ENCODE measurements at regions not wholly inside any gene's neighbourhood (a gene's known extent, or its start where the extent isn't known, plus 50 kb on each side); places are given as distances from the start of the nearest gene placed in this dataset.

GRCh38 chr5:3393920-3394597 lies 201.6 kb upstream of the IRX1 start:
- Histone ChIP-seq H3K36me3 (replicated peaks) (no peaks in the 10 kb centered on the region), H3K4me3 (ENCODE audit: low read depth, low read length) (no peak overlapping the region), H3K27me3 (replicated peaks) (no peaks in the 10 kb centered on the region), H3K27ac (no peak overlapping the region)
- no peak for TF ChIP-seq CTCF (IDR thresholded peaks at IDR 0.05; ENCODE audit: low read depth, low read length, missing control alignments)
- no peak for DNase-seq
- in situ Hi-C loops (cut with HindIII; ENCODE audit: low pct_ligation_motif_present, low sequenced_read_pairs): no loop called here

GRCh38 chr5:3393122-3393919 lies 202.3 kb upstream of the IRX1 start:
- Histone ChIP-seq H3K27me3 (replicated peaks) (no peaks in the 10 kb centered on the region), H3K27ac (no peak overlapping the region), H3K36me3 (replicated peaks) (no peaks in the 10 kb centered on the region), H3K4me3 (ENCODE audit: low read depth, low read length) (no peak overlapping the region)
- in situ Hi-C loops (cut with HindIII; ENCODE audit: low pct_ligation_motif_present, low sequenced_read_pairs): no loop called here
- DNase-seq: no peak
- TF ChIP-seq CTCF (IDR thresholded peaks at IDR 0.05; ENCODE audit: low read depth, low read length, missing control alignments): no peak

GRCh38 chr5:3392306-3392939 lies 203.2 kb upstream of the IRX1 start:
- no peak for TF ChIP-seq CTCF (IDR thresholded peaks at IDR 0.05; ENCODE audit: low read depth, low read length, missing control alignments)
- no peak for DNase-seq
- no peak overlapping the region for H3K4me3 ChIP-seq (ENCODE audit: low read depth, low read length)
- in situ Hi-C loops (cut with HindIII; ENCODE audit: low pct_ligation_motif_present, low sequenced_read_pairs): no loop called here
- no peaks in the 10 kb centered on the region for H3K36me3 ChIP-seq (replicated peaks)
- H3K27ac ChIP-seq: no peak overlapping the region
- H3K27me3 ChIP-seq (replicated peaks): no peaks in the 10 kb centered on the region

GRCh38 chr5:3391210-3391609 lies 204.4 kb upstream of the IRX1 start:
- Histone ChIP-seq H3K27ac (no peak overlapping the region), H3K4me3 (ENCODE audit: low read depth, low read length) (no peak overlapping the region), H3K27me3 (replicated peaks) (no peaks in the 10 kb centered on the region), H3K36me3 (replicated peaks) (no peaks in the 10 kb centered on the region)
- no peak for DNase-seq
- in situ Hi-C loops (cut with HindIII; ENCODE audit: low pct_ligation_motif_present, low sequenced_read_pairs): no loop called here
- no peak for TF ChIP-seq CTCF (IDR thresholded peaks at IDR 0.05; ENCODE audit: low read depth, low read length, missing control alignments)

- Histone ChIP-seq H3K4me3 (ENCODE audit: low read depth, low read length) (no peak overlapping the region), H3K27me3 (replicated peaks) (no peaks in the 10 kb centered on the region), H3K36me3 (replicated peaks) (no peaks in the 10 kb centered on the region), H3K27ac (no peak overlapping the region)
- in situ Hi-C loops (cut with HindIII; ENCODE audit: low pct_ligation_motif_present, low sequenced_read_pairs): no loop called here
- no peak for DNase-seq
- no peak for TF ChIP-seq CTCF (IDR thresholded peaks at IDR 0.05; ENCODE audit: low read depth, low read length, missing control alignments)
These were observed 206.1 kb upstream of the IRX1 start for GRCh38 chr5:3389471-3390026.
